ENCODE measurements at regions not wholly inside any gene's neighbourhood (a gene's known extent, or its start where the extent isn't known, plus 50 kb on each side); places are given as distances from the start of the nearest gene placed in this dataset.

GRCh38 chr12:93215290-93215678 is 162.4 kb upstream of the NUDT4 start:
- no peaks in the 10 kb centered on the region for H3K36me3 ChIP-seq
- DNase-seq (ENCODE audit: extremely low spot score), result no peak
- no peak overlapping the region for H3K27ac ChIP-seq (replicated peaks in 1 of 4)
- no peaks in the 10 kb centered on the region for H3K4me1 ChIP-seq
- intact Hi-C loops (cut with DNase I), result no loop called here
- H3K4me3 ChIP-seq, result no peak overlapping the region
- H3K9me3 ChIP-seq, result no peaks in the 10 kb centered on the region
- 100% methylated on average over 1 of the region's 1 CpG for WGBS
- H3K27me3 ChIP-seq, result no peaks in the 10 kb centered on the region
- TF ChIP-seq POLR2A (IDR thresholded peaks at IDR 0.05; ENCODE audit: low read depth) (no peak), POLR2AphosphoS5 (IDR thresholded peaks at IDR 0.05) (no peak), EP300 (IDR thresholded peaks at IDR 0.05) (no peak)
- TF ChIP-seq, protein P1, sequence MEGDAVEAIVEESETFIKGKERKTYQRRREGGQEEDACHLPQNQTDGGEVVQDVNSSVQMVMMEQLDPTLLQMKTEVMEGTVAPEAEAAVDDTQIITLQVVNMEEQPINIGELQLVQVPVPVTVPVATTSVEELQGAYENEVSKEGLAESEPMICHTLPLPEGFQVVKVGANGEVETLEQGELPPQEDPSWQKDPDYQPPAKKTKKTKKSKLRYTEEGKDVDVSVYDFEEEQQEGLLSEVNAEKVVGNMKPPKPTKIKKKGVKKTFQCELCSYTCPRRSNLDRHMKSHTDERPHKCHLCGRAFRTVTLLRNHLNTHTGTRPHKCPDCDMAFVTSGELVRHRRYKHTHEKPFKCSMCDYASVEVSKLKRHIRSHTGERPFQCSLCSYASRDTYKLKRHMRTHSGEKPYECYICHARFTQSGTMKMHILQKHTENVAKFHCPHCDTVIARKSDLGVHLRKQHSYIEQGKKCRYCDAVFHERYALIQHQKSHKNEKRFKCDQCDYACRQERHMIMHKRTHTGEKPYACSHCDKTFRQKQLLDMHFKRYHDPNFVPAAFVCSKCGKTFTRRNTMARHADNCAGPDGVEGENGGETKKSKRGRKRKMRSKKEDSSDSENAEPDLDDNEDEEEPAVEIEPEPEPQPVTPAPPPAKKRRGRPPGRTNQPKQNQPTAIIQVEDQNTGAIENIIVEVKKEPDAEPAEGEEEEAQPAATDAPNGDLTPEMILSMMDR (IDR thresholded peaks at IDR 0.05), result no peak

- no peaks in the 10 kb centered on the region for H3K9me3 ChIP-seq
- H3K36me3 ChIP-seq, result no peaks in the 10 kb centered on the region
- H3K27ac ChIP-seq (replicated peaks in 1 of 4), result no peak overlapping the region
- H3K27me3 ChIP-seq, result no peaks in the 10 kb centered on the region
- no peak for TF ChIP-seq EP300 (IDR thresholded peaks at IDR 0.05)
- TF ChIP-seq POLR2AphosphoS5 (IDR thresholded peaks at IDR 0.05), result no peak
- TF ChIP-seq POLR2A (IDR thresholded peaks at IDR 0.05; ENCODE audit: low read depth), result no peak
- TF ChIP-seq, protein P1 (IDR thresholded peaks at IDR 0.05), result no peak
- intact Hi-C loops (cut with DNase I), result no loop called here
- peak; percentile 42 for DNase-seq (ENCODE audit: extremely low spot score)
- WGBS, result 67% methylated on average over 2 of the region's 2 CpGs
- H3K4me1 ChIP-seq, result peaks cover 8 to 11% (median 11%) of the 10 kb centered on the region in 4 donors
- H3K4me3 ChIP-seq, result no peak overlapping the region
Measured at GRCh38 chr12:93219947-93220346, 157.8 kb upstream of the NUDT4 start.

GRCh38 chr12:93221841-93222240 is 155.9 kb upstream of the NUDT4 start:
- Histone ChIP-seq H3K27ac (replicated peaks in 1 of 4) (no peak overlapping the region), H3K9me3 (no peaks in the 10 kb centered on the region), H3K27me3 (no peaks in the 10 kb centered on the region), H3K4me3 (no peak overlapping the region), H3K36me3 (no peaks in the 10 kb centered on the region), H3K4me1 (peaks cover 8 to 11% (median 11%) of the 10 kb centered on the region in 4 donors)
- DNase-seq (ENCODE audit: extremely low spot score), result no peak
- TF ChIP-seq POLR2A (IDR thresholded peaks at IDR 0.05; ENCODE audit: low read depth) (no peak), POLR2AphosphoS5 (IDR thresholded peaks at IDR 0.05) (no peak), EP300 (IDR thresholded peaks at IDR 0.05) (no peak)
- TF ChIP-seq, protein P1 (IDR thresholded peaks at IDR 0.05), result no peak
- intact Hi-C loops (cut with DNase I), result no loop called here

DNA sequence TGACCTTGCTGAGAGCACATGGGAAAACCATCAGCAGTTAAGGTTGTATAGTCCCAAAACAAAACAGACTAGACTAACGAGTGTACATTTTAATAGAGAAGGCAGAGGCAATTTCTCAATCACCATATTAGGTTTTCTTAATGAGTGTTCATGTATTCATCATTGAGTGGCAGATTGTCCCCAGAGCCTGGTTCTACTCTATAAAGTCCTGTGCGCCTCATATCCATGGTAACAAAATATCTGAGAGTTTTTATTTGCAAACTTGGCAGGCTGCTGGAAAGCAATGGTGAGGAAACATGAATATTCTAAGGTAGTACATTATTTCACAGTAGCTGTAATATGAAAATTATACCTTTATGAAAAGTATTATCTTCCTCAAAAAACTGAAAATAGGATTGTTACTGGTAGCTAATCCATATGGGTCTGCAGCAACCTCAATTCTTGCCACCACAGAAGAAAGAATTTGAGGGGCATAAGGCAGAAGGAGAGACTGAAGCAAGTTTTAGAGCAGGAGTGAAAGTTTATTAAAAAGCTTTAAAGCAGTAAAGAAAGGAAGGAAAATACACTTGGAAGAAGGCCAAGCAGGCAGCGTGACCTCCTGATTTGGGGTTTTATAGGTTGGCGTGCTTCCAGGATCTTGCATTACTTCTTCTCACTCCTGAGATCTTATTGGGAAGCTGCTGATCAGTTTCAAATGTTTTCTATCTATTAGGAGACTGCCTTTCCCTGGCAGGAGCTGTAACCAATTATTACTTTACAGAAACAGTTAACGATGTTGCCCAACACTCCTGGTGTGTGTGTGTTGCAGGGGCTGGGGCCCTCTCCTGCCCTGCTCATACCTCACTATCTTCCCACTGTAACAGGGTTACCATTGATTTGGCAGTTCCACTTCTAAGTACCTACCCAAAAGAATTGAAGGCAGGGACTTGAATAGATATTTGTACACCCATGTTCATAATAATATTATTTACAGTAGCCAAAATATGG is 154.0 kb upstream of the NUDT4 start:
- H3K27ac ChIP-seq (replicated peaks in 1 of 4), result no peak overlapping the region

More for the DNA sequence above, 154.0 kb upstream of the NUDT4 start:
- H3K27me3 ChIP-seq, result no peaks in the 10 kb centered on the region
- peak; percentile 77 for DNase-seq (ENCODE audit: extremely low spot score)
- no peak overlapping the region for H3K4me3 ChIP-seq
- TF ChIP-seq, protein P1 (IDR thresholded peaks at IDR 0.05), result no peak
- TF ChIP-seq EP300 (IDR thresholded peaks at IDR 0.05), result no peak
- TF ChIP-seq POLR2AphosphoS5 (IDR thresholded peaks at IDR 0.05), result no peak
- no peaks in the 10 kb centered on the region for H3K36me3 ChIP-seq
- H3K9me3 ChIP-seq, result no peaks in the 10 kb centered on the region
- 45% methylated on average over 5 of the region's 5 CpGs for WGBS
- peaks cover 8 to 11% (median 11%) of the 10 kb centered on the region in 4 donors for H3K4me1 ChIP-seq
- intact Hi-C loops (cut with DNase I), result no loop called here

Measured in esophagus muscularis mucosa (tissue), 4 donors.